ENCODE measurements at regions not wholly inside any gene's neighbourhood (a gene's known extent, or its start where the extent isn't known, plus 50 kb on each side); places are given as distances from the start of the nearest gene placed in this dataset.

DNA sequence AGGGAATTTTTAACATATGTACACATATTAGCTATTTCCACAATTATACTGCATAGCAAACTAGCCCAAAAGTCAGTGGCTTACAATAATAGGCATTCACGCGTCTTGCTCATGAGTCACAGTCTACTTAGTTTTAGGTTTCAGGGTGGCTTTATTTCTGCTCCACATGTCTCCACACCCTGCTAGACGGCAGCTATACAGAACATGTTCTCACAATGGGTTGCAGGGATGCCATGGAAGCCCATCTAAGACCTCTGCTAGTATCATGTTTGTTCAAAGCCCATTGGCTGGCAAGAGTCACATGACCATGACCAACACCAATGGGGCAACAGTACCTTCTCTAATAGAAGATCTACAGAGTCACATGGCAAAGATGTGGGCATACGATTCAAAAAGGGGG lies 96.3 kb upstream of the NEBL start:
- no peak for DNase-seq
- Histone ChIP-seq H3K4me3 (ENCODE audit: insufficient read depth, low read depth, low read length) (no peak overlapping the region), H3K36me3 (replicated peaks; ENCODE audit: control insufficient read depth, insufficient read depth, low read length) (no peaks in the 10 kb centered on the region), H3K27me3 (ENCODE audit: control insufficient read depth, insufficient read depth, low read length) (no peaks in the 10 kb centered on the region)

- Histone ChIP-seq H3K4me3 (ENCODE audit: insufficient read depth, low read depth, low read length) (no peak overlapping the region), H3K27me3 (ENCODE audit: control insufficient read depth, insufficient read depth, low read length) (no peaks in the 10 kb centered on the region), H3K36me3 (replicated peaks; ENCODE audit: control insufficient read depth, insufficient read depth, low read length) (no peaks in the 10 kb centered on the region)
- DNase-seq: no peak
These were observed 94.4 kb upstream of the NEBL start for GRCh38 chr10:20991526-20991925.

DNA sequence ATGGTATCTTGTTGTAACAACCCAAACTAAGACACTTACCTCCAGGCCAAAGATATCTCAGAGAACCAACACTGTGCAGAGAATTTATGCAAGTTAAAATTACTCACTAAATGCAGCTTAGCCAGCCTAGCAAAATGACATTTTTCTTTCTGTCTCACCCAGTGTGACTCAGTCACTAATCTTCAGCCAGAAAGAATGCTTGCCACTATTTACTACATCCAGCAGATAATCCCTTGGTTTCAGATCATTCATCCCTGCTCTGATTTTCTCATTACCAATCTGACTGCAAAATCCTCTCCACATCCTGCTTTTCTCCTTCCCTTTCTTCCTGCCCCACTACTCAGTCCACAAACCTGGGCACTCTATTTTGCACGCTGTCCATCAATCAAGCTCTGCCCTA lies 93.5 kb upstream of the NEBL start:
- no peak for DNase-seq
- H3K4me3 ChIP-seq (ENCODE audit: insufficient read depth, low read depth, low read length): no peak overlapping the region
- H3K27me3 ChIP-seq (ENCODE audit: control insufficient read depth, insufficient read depth, low read length): no peaks in the 10 kb centered on the region

GRCh38 chr10:20988357-20988983 lies 91.4 kb upstream of the NEBL start:
- no peaks in the 10 kb centered on the region for H3K27me3 ChIP-seq (ENCODE audit: control insufficient read depth, insufficient read depth, low read length)
- DNase-seq: no peak
- H3K36me3 ChIP-seq (replicated peaks; ENCODE audit: control insufficient read depth, insufficient read depth, low read length): no peaks in the 10 kb centered on the region
- H3K4me3 ChIP-seq (ENCODE audit: insufficient read depth, low read depth, low read length): no peak overlapping the region

More for the DNA sequence above, 93.5 kb upstream of the NEBL start:
- H3K36me3 ChIP-seq (replicated peaks; ENCODE audit: control insufficient read depth, insufficient read depth, low read length): no peaks in the 10 kb centered on the region

- no peak overlapping the region for H3K4me3 ChIP-seq (ENCODE audit: insufficient read depth, low read depth, low read length)
- H3K36me3 ChIP-seq (replicated peaks; ENCODE audit: control insufficient read depth, insufficient read depth, low read length): no peaks in the 10 kb centered on the region
- no peak for DNase-seq
- H3K27me3 ChIP-seq (ENCODE audit: control insufficient read depth, insufficient read depth, low read length): no peaks in the 10 kb centered on the region
These were observed 88.9 kb upstream of the NEBL start for GRCh38 chr10:20986049-20986448.

- no peaks in the 10 kb centered on the region for H3K27me3 ChIP-seq (ENCODE audit: control insufficient read depth, insufficient read depth, low read length)
- no peaks in the 10 kb centered on the region for H3K36me3 ChIP-seq (replicated peaks; ENCODE audit: control insufficient read depth, insufficient read depth, low read length)
- no peak overlapping the region for H3K4me3 ChIP-seq (ENCODE audit: insufficient read depth, low read depth, low read length)
- no peak for DNase-seq
These were observed 87.6 kb upstream of the NEBL start for GRCh38 chr10:20984662-20985061.

- DNase-seq: no peak
- Histone ChIP-seq H3K27me3 (ENCODE audit: control insufficient read depth, insufficient read depth, low read length) (no peaks in the 10 kb centered on the region), H3K4me3 (ENCODE audit: insufficient read depth, low read depth, low read length) (no peak overlapping the region), H3K36me3 (replicated peaks; ENCODE audit: control insufficient read depth, insufficient read depth, low read length) (no peaks in the 10 kb centered on the region)
These were observed 84.4 kb upstream of the NEBL start for GRCh38 chr10:20981419-20981953.

- no peak for DNase-seq
- Histone ChIP-seq H3K36me3 (replicated peaks; ENCODE audit: control insufficient read depth, insufficient read depth, low read length) (no peaks in the 10 kb centered on the region), H3K27me3 (ENCODE audit: control insufficient read depth, insufficient read depth, low read length) (no peaks in the 10 kb centered on the region), H3K4me3 (ENCODE audit: insufficient read depth, low read depth, low read length) (no peak overlapping the region)
These were observed 81.5 kb upstream of the NEBL start for GRCh38 chr10:20978617-20979016.

- H3K36me3 ChIP-seq (replicated peaks; ENCODE audit: control insufficient read depth, insufficient read depth, low read length): no peaks in the 10 kb centered on the region
- H3K4me3 ChIP-seq (ENCODE audit: insufficient read depth, low read depth, low read length): no peak overlapping the region
- DNase-seq: no peak
- H3K27me3 ChIP-seq (ENCODE audit: control insufficient read depth, insufficient read depth, low read length): no peaks in the 10 kb centered on the region
These were observed 80.2 kb upstream of the NEBL start for GRCh38 chr10:20977300-20977699.

GRCh38 chr10:20976891-20977290 lies 79.8 kb upstream of the NEBL start:
- no peak overlapping the region for H3K4me3 ChIP-seq (ENCODE audit: insufficient read depth, low read depth, low read length)
- H3K27me3 ChIP-seq (ENCODE audit: control insufficient read depth, insufficient read depth, low read length): no peaks in the 10 kb centered on the region
- DNase-seq: no peak
- no peaks in the 10 kb centered on the region for H3K36me3 ChIP-seq (replicated peaks; ENCODE audit: control insufficient read depth, insufficient read depth, low read length)

DNA sequence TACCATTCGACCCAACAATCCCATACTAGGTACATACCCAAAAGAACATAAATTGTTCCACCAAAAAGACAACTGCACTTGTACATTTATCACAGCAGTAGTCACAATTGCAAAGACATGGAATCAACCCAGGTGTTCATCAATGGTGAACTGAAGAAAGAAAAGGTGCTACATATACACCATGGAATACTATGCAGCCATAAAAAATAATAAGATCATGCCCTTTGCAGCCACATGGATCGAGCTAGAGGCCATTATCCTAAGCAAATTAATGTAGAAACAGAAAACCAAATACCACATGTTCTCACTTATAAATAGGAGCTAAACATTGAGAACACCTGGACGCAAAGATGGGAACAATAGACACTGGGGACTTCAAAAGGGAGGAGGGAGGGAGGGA lies 79.3 kb upstream of the NEBL start:
- Histone ChIP-seq H3K36me3 (replicated peaks; ENCODE audit: control insufficient read depth, insufficient read depth, low read length) (no peaks in the 10 kb centered on the region), H3K4me3 (ENCODE audit: insufficient read depth, low read depth, low read length) (no peak overlapping the region), H3K27me3 (ENCODE audit: control insufficient read depth, insufficient read depth, low read length) (no peaks in the 10 kb centered on the region)
- DNase-seq: no peak

GRCh38 chr10:20975236-20975635 lies 78.1 kb upstream of the NEBL start:
- H3K27me3 ChIP-seq (ENCODE audit: control insufficient read depth, insufficient read depth, low read length): no peaks in the 10 kb centered on the region
- no peak overlapping the region for H3K4me3 ChIP-seq (ENCODE audit: insufficient read depth, low read depth, low read length)
- no peaks in the 10 kb centered on the region for H3K36me3 ChIP-seq (replicated peaks; ENCODE audit: control insufficient read depth, insufficient read depth, low read length)
- no peak for DNase-seq

GRCh38 chr10:20972925-20973324 lies 75.8 kb upstream of the NEBL start:
- Histone ChIP-seq H3K27me3 (ENCODE audit: control insufficient read depth, insufficient read depth, low read length) (no peaks in the 10 kb centered on the region), H3K4me3 (ENCODE audit: insufficient read depth, low read depth, low read length) (no peak overlapping the region), H3K36me3 (replicated peaks; ENCODE audit: control insufficient read depth, insufficient read depth, low read length) (no peaks in the 10 kb centered on the region)
- DNase-seq: no peak

GRCh38 chr10:20971901-20972300 lies 74.8 kb upstream of the NEBL start:
- no peak for DNase-seq
- Histone ChIP-seq H3K4me3 (ENCODE audit: insufficient read depth, low read depth, low read length) (no peak overlapping the region), H3K36me3 (replicated peaks; ENCODE audit: control insufficient read depth, insufficient read depth, low read length) (no peaks in the 10 kb centered on the region), H3K27me3 (ENCODE audit: control insufficient read depth, insufficient read depth, low read length) (no peaks in the 10 kb centered on the region)

- Histone ChIP-seq H3K27me3 (ENCODE audit: control insufficient read depth, insufficient read depth, low read length) (no peaks in the 10 kb centered on the region), H3K4me3 (ENCODE audit: insufficient read depth, low read depth, low read length) (no peak overlapping the region), H3K36me3 (replicated peaks; ENCODE audit: control insufficient read depth, insufficient read depth, low read length) (no peaks in the 10 kb centered on the region)
- DNase-seq: no peak
These were observed 73.6 kb upstream of the NEBL start for GRCh38 chr10:20970708-20971107.

DNA sequence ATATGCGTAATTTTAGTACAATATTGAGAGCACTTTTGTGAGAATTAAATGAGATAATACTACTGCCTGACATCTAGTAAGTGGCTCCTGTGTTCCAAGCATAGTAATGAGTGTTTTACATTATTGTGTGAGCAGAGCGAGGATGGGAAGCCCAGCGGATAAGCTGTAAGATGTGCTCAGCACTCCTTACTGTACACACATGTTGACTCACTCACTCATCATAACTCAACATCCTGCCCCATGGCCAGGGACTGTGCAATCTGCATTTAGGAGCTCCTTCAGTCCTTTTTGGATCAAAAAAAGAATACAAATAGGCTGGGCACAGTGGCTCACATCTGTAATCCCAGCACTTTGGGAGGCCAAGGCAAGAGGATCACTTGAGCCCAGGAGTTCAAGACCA lies 72.9 kb upstream of the NEBL start:
- no peaks in the 10 kb centered on the region for H3K36me3 ChIP-seq (replicated peaks; ENCODE audit: control insufficient read depth, insufficient read depth, low read length)
- DNase-seq: no peak
- no peak overlapping the region for H3K4me3 ChIP-seq (ENCODE audit: insufficient read depth, low read depth, low read length)
- no peaks in the 10 kb centered on the region for H3K27me3 ChIP-seq (ENCODE audit: control insufficient read depth, insufficient read depth, low read length)

All from H7 (cell line).